ENCODE measurements at regions not wholly inside any gene's neighbourhood (a gene's known extent, or its start where the extent isn't known, plus 50 kb on each side); places are given as distances from the start of the nearest gene placed in this dataset.

DNA sequence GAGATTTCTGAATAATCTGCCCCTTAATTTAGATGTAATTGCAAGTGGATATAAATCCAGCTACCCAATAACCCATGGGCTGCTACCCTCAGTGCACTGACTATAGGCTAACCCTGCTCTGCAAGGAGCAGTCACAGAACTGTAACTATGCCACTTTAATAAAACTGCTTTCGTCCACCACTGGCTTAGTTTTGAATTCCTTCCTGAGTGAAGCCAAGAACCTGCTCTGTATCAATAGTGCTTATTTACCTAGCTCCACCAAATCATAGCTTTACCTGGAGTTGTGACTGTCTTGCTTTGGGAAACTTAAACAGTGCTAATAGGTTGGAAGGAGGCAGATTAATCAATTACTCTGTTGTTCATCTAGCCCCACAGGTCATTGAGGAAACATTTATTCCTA lies 1524.4 kb upstream of the SEL1L start:
- TF ChIP-seq CTCF (IDR thresholded peaks at IDR 0.05) (no peak), POLR2A (IDR thresholded peaks at IDR 0.05) (no peak)

Data from transverse colon (tissue), 3 donors.